ENCODE measurements at regions not wholly inside any gene's neighbourhood (a gene's known extent, or its start where the extent isn't known, plus 50 kb on each side); places are given as distances from the start of the nearest gene placed in this dataset.

GRCh38 chr18:41842886-41843285 lies 112.1 kb upstream of the PIK3C3 start:
- TF ChIP-seq CTCF (IDR thresholded peaks at IDR 0.05; ENCODE audit: unreplicated experiment), result no peak
- intact Hi-C loops (cut with micrococcal nuclease), result no loop called here
- no TSS peak for BruUV-seq (replicated peaks)
- no peaks in the 10 kb centered on the region for H3K9me3 Mint-ChIP-seq (ENCODE audit: unreplicated experiment)
- DNase-seq (ENCODE audit: unreplicated experiment), result peak; percentile 62
- H3K36me3 Mint-ChIP-seq (ENCODE audit: insufficient read depth, unreplicated experiment), result no peaks in the 10 kb centered on the region
- H3K27ac Mint-ChIP-seq (ENCODE audit: low read depth, unreplicated experiment), result no peak overlapping the region
- ChIA-PET POLR2A (no interaction called here), CTCF (no interaction called here)
- peaks cover 33% of the 10 kb centered on the region for H3K4me1 Mint-ChIP-seq (ENCODE audit: insufficient read depth, unreplicated experiment)
- H3K27me3 Mint-ChIP-seq (ENCODE audit: insufficient read depth, unreplicated experiment), result no peaks in the 10 kb centered on the region
- no peak overlapping the region for H3K4me3 Mint-ChIP-seq (ENCODE audit: unreplicated experiment)

- no peak for TF ChIP-seq CTCF (IDR thresholded peaks at IDR 0.05; ENCODE audit: unreplicated experiment)
- BruUV-seq (replicated peaks), result no TSS peak
- no peak for DNase-seq (ENCODE audit: unreplicated experiment)
- ChIA-PET CTCF (interaction anchor here (0.7 kb wide), 1 partner anchor 84 kb away, joined by 3 read pairs; no protein-coding TSS in a partner anchor), POLR2A (no interaction called here)
- intact Hi-C loops (cut with micrococcal nuclease), result no loop called here
- H3K9me3 Mint-ChIP-seq (ENCODE audit: unreplicated experiment), result no peaks in the 10 kb centered on the region
- no peaks in the 10 kb centered on the region for H3K36me3 Mint-ChIP-seq (ENCODE audit: insufficient read depth, unreplicated experiment)
- peaks cover 4% of the 10 kb centered on the region for H3K4me1 Mint-ChIP-seq (ENCODE audit: insufficient read depth, unreplicated experiment)
- no peaks in the 10 kb centered on the region for H3K27me3 Mint-ChIP-seq (ENCODE audit: insufficient read depth, unreplicated experiment)
- no peak overlapping the region for H3K4me3 Mint-ChIP-seq (ENCODE audit: unreplicated experiment)
- H3K27ac Mint-ChIP-seq (ENCODE audit: low read depth, unreplicated experiment), result no peak overlapping the region
Measured at GRCh38 chr18:41829647-41830516, 125.2 kb upstream of the PIK3C3 start.

GRCh38 chr18:41828137-41828536 lies 126.9 kb upstream of the PIK3C3 start:
- no peaks in the 10 kb centered on the region for H3K27me3 Mint-ChIP-seq (ENCODE audit: insufficient read depth, unreplicated experiment)
- H3K36me3 Mint-ChIP-seq (ENCODE audit: insufficient read depth, unreplicated experiment), result no peaks in the 10 kb centered on the region
- no TSS peak for BruUV-seq (replicated peaks)
- H3K4me3 Mint-ChIP-seq (ENCODE audit: unreplicated experiment), result no peak overlapping the region
- no peak overlapping the region for H3K27ac Mint-ChIP-seq (ENCODE audit: low read depth, unreplicated experiment)
- ChIA-PET POLR2A (interaction anchor here (0.7 kb wide), 1 partner anchor 24 kb away, joined by 3 read pairs; no protein-coding TSS in a partner anchor), CTCF (interaction anchor here (0.5 to 1.0 kb wide), 4 partner anchors 10 to 1918 kb away, joined by 3 to 6 read pairs (median 4); no protein-coding TSS in a partner anchor)
- peaks cover 4% of the 10 kb centered on the region for H3K4me1 Mint-ChIP-seq (ENCODE audit: insufficient read depth, unreplicated experiment)
- intact Hi-C loops (cut with micrococcal nuclease), result no loop called here
- no peak for DNase-seq (ENCODE audit: unreplicated experiment)
- no peaks in the 10 kb centered on the region for H3K9me3 Mint-ChIP-seq (ENCODE audit: unreplicated experiment)
- TF ChIP-seq CTCF (IDR thresholded peaks at IDR 0.05; ENCODE audit: unreplicated experiment), result no peak

- Mint-ChIP-seq H3K36me3 (ENCODE audit: insufficient read depth, unreplicated experiment) (no peaks in the 10 kb centered on the region), H3K27ac (ENCODE audit: low read depth, unreplicated experiment) (no peak overlapping the region), H3K4me3 (ENCODE audit: unreplicated experiment) (no peak overlapping the region), H3K27me3 (ENCODE audit: insufficient read depth, unreplicated experiment) (no peaks in the 10 kb centered on the region), H3K4me1 (ENCODE audit: insufficient read depth, unreplicated experiment) (peaks cover 4% of the 10 kb centered on the region), H3K9me3 (ENCODE audit: unreplicated experiment) (no peaks in the 10 kb centered on the region)
- POLR2A ChIA-PET, result no interaction called here
- CTCF ChIA-PET, result interaction anchor here (0.6 kb wide), 1 partner anchor 59 kb away, joined by 3 read pairs; no protein-coding TSS in a partner anchor
- intact Hi-C loops (cut with micrococcal nuclease), result no loop called here
- BruUV-seq (replicated peaks), result no TSS peak
- DNase-seq (ENCODE audit: unreplicated experiment), result no peak
- no peak for TF ChIP-seq CTCF (IDR thresholded peaks at IDR 0.05; ENCODE audit: unreplicated experiment)
Measured at GRCh38 chr18:41820784-41821183, 134.2 kb upstream of the PIK3C3 start.

Measured in MCF 10A (cell line).